CD4-positive, alpha-beta T cell (primary cell): ENCODE measurements at regions not wholly inside any gene's neighbourhood (a gene's known extent, or its start where the extent isn't known, plus 50 kb on each side); places are given as distances from the start of the nearest gene placed in this dataset.
"Not testable (repeated sequence)": the region's sequence is repeated elsewhere in the genome, so short reads cannot be mapped to it uniquely, and the experiment has no call there.

Experiments used
- ATAC-seq: fragments of 200-7000 bp; cut with Tn5 transposase; one replicate; pipeline ENCODE4 v1.10.0; 2022; ENCODE audit warnings: mild to moderate bottlenecking; ENCODE audit not compliant: poor library complexity
- CTCF ChIA-PET: fragments of 350-600 bp; sonication (Branson Sonifier 250); formaldehyde crosslinking; loops from one replicate; lab custom pipeline; 2021; ENCODE audit warnings: antibody characterized with exemption, inconsistent platforms; lab: Charles Lee
- POLR2A ChIA-PET: fragments of 350-600 bp; sonication (Branson Sonifier 250); formaldehyde crosslinking; loops from one replicate; lab custom pipeline; 2021; ENCODE audit warnings: antibody characterized with exemption, inconsistent platforms; lab: Charles Lee
- DNase-seq, 14 experiments: peaks; one replicate each; pipeline ENCODE4 v3.0.0-alpha.2; 2013 to 2020; ENCODE audit warnings: mixed read lengths in 2 of 14
- H3K27ac ChIP-seq, 2 donors: one replicate each; pipeline versions ENCODE4 v1.5.1 to v1.7.0; 2013; ENCODE audit warnings: low read length in 2 of 2, low read depth in 1 of 2, mild to moderate bottlenecking in 1 of 2
- H3K27me3 ChIP-seq, 2 experiments: 1 replicate in 1 of 2; 2 replicates in 1 of 2; pipeline versions ENCODE4 v1.6.1 to v1.7.0; 2013; ENCODE audit warnings: low read length in 2 of 2, control low read depth in 1 of 2, mild to moderate bottlenecking in 1 of 2, moderate library complexity in 1 of 2; ENCODE audit not compliant: insufficient read depth in 2 of 2, control insufficient read depth in 1 of 2
- H3K36me3 ChIP-seq: one replicate; pipeline ENCODE4 v1.6.1; 2013; ENCODE audit warnings: low read length, control low read depth; ENCODE audit not compliant: insufficient read depth
- H3K4me1 ChIP-seq: one replicate; pipeline ENCODE4 v1.6.1; 2013; ENCODE audit warnings: low read length, control low read depth; ENCODE audit not compliant: insufficient read depth
- H3K4me3 ChIP-seq: one replicate; pipeline ENCODE4 v1.5.1; 2013; ENCODE audit warnings: mild to moderate bottlenecking, low read length, moderate library complexity
- H3K9me3 ChIP-seq, 2 experiments: 1 replicate in 1 of 2; 2 replicates in 1 of 2; pipeline versions ENCODE4 v1.6.1 to v1.7.0; 2013; ENCODE audit warnings: low read length in 2 of 2, mild to moderate bottlenecking in 2 of 2, control low read depth in 1 of 2, moderate library complexity in 1 of 2; ENCODE audit not compliant: control insufficient read depth in 1 of 2, insufficient read depth in 1 of 2
- H3K27ac Mint-ChIP-seq: one replicate; pipeline ENCODE4 v1.8.0; 2020; ENCODE audit warnings: mixed read lengths
- H3K27me3 Mint-ChIP-seq: one replicate; pipeline ENCODE4 v1.8.0; 2021; ENCODE audit warnings: mixed read lengths
- H3K36me3 Mint-ChIP-seq: one replicate; pipeline ENCODE4 v1.8.0; 2021; ENCODE audit warnings: low read depth, mixed read lengths
- H3K4me1 Mint-ChIP-seq: one replicate; pipeline ENCODE4 v1.8.0; 2021; ENCODE audit warnings: low read depth, mixed read lengths
- H3K4me3 Mint-ChIP-seq: one replicate; pipeline ENCODE4 v1.8.0; 2020; ENCODE audit warnings: mild to moderate bottlenecking, mixed read lengths
- H3K9me3 Mint-ChIP-seq: one replicate; pipeline ENCODE4 v1.8.0; 2020; ENCODE audit warnings: mixed read lengths
- intact Hi-C, 2 experiments: fragments of 100-400 bp; cut with DNase I in 1 of 2; cut with micrococcal nuclease in 1 of 2; formaldehyde crosslinking; loops; one replicate each; pipeline versions ENCODE4 v1.15.1 to v1.9.0; 2023 to 2025; cut with DNase I, micrococcal nuclease
- TF ChIP-seq, protein P1 (sequence below): fragments of 200-600 bp; IDR thresholded peaks from one replicate; pipeline ENCODE4 v1.8.0; 2022; ENCODE audit warnings: antibody characterized with exemption, mild to moderate bottlenecking

- Mint-ChIP-seq H3K9me3 (no peaks in the 10 kb centered on the region), H3K36me3 (no peaks in the 10 kb centered on the region)
- no peaks in the 10 kb centered on the region for H3K4me1 ChIP-seq
These were observed 61.1 kb upstream of the SPTLC3 start for GRCh38 chr20:12947691-12948090.

DNA sequence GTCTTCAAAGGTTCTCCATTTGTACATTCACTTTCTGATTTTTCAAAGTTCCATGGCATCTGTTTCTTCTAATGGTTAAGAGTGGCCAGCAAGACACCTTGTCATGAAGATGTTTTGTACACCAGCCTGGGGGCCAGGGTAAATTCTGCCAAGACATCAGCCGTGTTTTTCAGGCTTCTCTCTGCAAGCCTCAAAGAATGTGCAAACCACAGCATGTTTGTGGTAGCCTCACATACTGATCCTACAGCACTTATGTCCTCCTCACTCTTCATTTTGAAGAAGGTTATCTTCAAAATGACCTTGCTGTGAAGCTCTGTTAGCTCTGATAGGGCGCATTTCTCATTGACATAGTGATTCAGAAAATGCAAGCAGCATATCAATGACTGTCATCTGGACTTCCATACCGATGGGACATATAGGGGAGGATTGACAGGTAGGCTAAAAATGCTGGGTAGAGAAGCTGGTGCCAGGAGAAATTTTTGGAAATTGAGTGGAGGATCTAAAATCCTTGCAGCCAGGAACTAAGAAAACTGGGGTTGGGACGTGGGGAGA, 59.3 kb upstream of the SPTLC3 start:
- intact Hi-C loops: no loop called here
- H3K36me3 ChIP-seq: no peaks in the 10 kb centered on the region
- H3K9me3 ChIP-seq: peaks cover 0 to 8% of the 10 kb centered on the region in 2 experiments
- no peaks in the 10 kb centered on the region for H3K9me3 Mint-ChIP-seq
- H3K27ac ChIP-seq: no peak overlapping the region
- CTCF ChIA-PET: no interaction called here
- DNase-seq (no peak), ATAC-seq (no peak)
- no peak overlapping the region for H3K4me3 ChIP-seq
- H3K4me1 ChIP-seq: no peaks in the 10 kb centered on the region
- H3K27ac Mint-ChIP-seq: no peak overlapping the region
- H3K4me1 Mint-ChIP-seq: no peaks in the 10 kb centered on the region
- H3K4me3 Mint-ChIP-seq: no peak overlapping the region
- TF ChIP-seq, protein P1, sequence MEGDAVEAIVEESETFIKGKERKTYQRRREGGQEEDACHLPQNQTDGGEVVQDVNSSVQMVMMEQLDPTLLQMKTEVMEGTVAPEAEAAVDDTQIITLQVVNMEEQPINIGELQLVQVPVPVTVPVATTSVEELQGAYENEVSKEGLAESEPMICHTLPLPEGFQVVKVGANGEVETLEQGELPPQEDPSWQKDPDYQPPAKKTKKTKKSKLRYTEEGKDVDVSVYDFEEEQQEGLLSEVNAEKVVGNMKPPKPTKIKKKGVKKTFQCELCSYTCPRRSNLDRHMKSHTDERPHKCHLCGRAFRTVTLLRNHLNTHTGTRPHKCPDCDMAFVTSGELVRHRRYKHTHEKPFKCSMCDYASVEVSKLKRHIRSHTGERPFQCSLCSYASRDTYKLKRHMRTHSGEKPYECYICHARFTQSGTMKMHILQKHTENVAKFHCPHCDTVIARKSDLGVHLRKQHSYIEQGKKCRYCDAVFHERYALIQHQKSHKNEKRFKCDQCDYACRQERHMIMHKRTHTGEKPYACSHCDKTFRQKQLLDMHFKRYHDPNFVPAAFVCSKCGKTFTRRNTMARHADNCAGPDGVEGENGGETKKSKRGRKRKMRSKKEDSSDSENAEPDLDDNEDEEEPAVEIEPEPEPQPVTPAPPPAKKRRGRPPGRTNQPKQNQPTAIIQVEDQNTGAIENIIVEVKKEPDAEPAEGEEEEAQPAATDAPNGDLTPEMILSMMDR: no peak
- POLR2A ChIA-PET: no interaction called here
- no peaks in the 10 kb centered on the region for H3K36me3 Mint-ChIP-seq
- no peaks in the 10 kb centered on the region for H3K27me3 Mint-ChIP-seq
- H3K27me3 ChIP-seq: no peaks in the 10 kb centered on the region

More at GRCh38 chr20:12947691-12948090, 61.1 kb upstream of the SPTLC3 start:
- H3K27ac ChIP-seq: no peak overlapping the region
- no peak for ATAC-seq
- H3K36me3 ChIP-seq: no peaks in the 10 kb centered on the region
- no peak overlapping the region for H3K4me3 ChIP-seq
- Mint-ChIP-seq H3K27me3 (no peaks in the 10 kb centered on the region), H3K4me1 (no peaks in the 10 kb centered on the region), H3K27ac (no peak overlapping the region), H3K4me3 (no peak overlapping the region)
- intact Hi-C loops: no loop called here
- POLR2A ChIA-PET: no interaction called here
- TF ChIP-seq, protein P1: no peak
- H3K27me3 ChIP-seq: no peaks in the 10 kb centered on the region
- DNase-seq: no peak
- CTCF ChIA-PET: no interaction called here
- peaks cover 0 to 8% of the 10 kb centered on the region in 2 experiments for H3K9me3 ChIP-seq

- intact Hi-C loops, H3K27me3 ChIP-seq, H3K4me1 ChIP-seq, H3K36me3 ChIP-seq, H3K4me3 Mint-ChIP-seq, H3K4me1 Mint-ChIP-seq, H3K27me3 Mint-ChIP-seq, H3K9me3 Mint-ChIP-seq, POLR2A ChIA-PET, H3K27ac Mint-ChIP-seq, ATAC-seq, H3K4me3 ChIP-seq, H3K36me3 Mint-ChIP-seq, H3K27ac ChIP-seq, H3K9me3 ChIP-seq, DNase-seq: not testable (repeated sequence)
- CTCF ChIA-PET: interaction anchor here (0.8 kb wide), 1 partner anchor 10 kb away, joined by 3 read pairs; no protein-coding TSS in a partner anchor
These were observed 54.5 kb upstream of the SPTLC3 start for GRCh38 chr20:12954254-12954653.

DNA sequence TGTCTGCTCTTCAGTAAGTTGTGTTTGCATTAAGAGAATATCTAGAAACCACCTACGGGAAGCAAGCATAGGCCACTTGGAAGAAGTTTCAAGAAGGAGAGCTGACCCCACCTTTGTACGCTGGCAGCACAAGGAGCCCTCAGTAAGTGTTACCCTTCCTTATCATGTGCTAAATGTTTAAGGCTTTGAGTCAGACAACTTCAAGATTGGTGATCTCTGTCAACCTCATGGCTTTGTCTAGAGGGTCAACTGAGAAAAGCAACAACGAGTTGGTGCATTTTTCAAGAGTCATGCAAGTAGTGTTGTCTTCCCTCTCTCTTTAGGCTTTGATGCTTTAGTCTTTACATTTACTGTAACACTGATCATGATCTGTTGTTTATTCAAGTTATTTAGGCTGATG, 53.2 kb upstream of the SPTLC3 start:
- ChIA-PET POLR2A (no interaction called here), CTCF (no interaction called here)
- ATAC-seq (no peak), DNase-seq (no peak)
- H3K9me3 ChIP-seq: peaks cover 0 to under 1% of the 10 kb centered on the region in 2 experiments
- no peak overlapping the region for H3K27ac ChIP-seq
- H3K9me3 Mint-ChIP-seq: no peaks in the 10 kb centered on the region
- no peaks in the 10 kb centered on the region for H3K27me3 ChIP-seq
- no peaks in the 10 kb centered on the region for H3K27me3 Mint-ChIP-seq
- H3K4me3 ChIP-seq: no peak overlapping the region
- H3K4me1 ChIP-seq: no peaks in the 10 kb centered on the region
- no peak overlapping the region for H3K27ac Mint-ChIP-seq
- intact Hi-C loops: no loop called here
- H3K36me3 Mint-ChIP-seq: no peaks in the 10 kb centered on the region
- H3K4me3 Mint-ChIP-seq: no peak overlapping the region
- no peaks in the 10 kb centered on the region for H3K4me1 Mint-ChIP-seq
- TF ChIP-seq, protein P1: no peak
- H3K36me3 ChIP-seq: no peaks in the 10 kb centered on the region
